K562 (cell line): ENCODE measurements at regions not wholly inside any gene's neighbourhood (a gene's known extent, or its start where the extent isn't known, plus 50 kb on each side); places are given as distances from the start of the nearest gene placed in this dataset.

Source experiments
- CHD2 ChIP-seq: IDR thresholded peaks from 2 replicates; pipeline ENCODE4 v1.6.1; 2011; ENCODE audit warnings: low read depth, low read length
- GATAD2A ChIP-seq: fragments of 450-650 bp; IDR thresholded peaks from 2 replicates; pipeline ENCODE4 v1.6.1; 2017
- SMARCB1 ChIP-seq: IDR thresholded peaks from 2 replicates; pipeline ENCODE4 v1.6.1; 2011; ENCODE audit warnings: improper control_type of control experiment, low read depth; ENCODE audit not compliant: insufficient read length
- TF ChIP-seq, protein P1 (sequence below): sonication (generic); formaldehyde crosslinking; IDR thresholded peaks from 2 replicates; pipeline ENCODE4 v1.8.0; 2023; ENCODE audit warnings: mild to moderate bottlenecking, missing genetic modification reagents
- TF ChIP-seq, protein P2 (sequence below): sonication (generic); formaldehyde crosslinking; IDR thresholded peaks from 2 replicates; pipeline ENCODE4 v1.8.0; 2022; ENCODE audit warnings: missing genetic modification reagents, mild to moderate bottlenecking, borderline replicate concordance

DNA sequence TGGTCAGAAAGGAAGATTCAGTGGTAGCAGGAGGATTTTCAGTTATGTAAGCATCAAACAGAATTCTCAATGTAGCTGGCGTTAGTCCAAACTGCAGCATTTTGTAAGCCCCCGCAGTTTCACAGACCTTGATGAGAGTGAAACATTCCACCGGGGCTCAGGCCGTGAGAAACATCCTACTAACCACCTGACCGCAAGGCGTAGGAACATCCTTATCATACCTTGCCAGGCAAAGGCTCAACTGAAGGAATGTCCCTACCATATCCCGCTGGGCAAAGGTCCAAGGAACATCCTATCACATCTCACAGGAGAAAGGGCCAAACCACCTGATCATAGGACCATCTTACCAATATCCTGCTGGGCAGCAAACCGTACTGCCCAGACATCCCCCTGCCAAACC, 624.8 kb upstream of the TMEM132C start:
- TF ChIP-seq, protein P1, sequence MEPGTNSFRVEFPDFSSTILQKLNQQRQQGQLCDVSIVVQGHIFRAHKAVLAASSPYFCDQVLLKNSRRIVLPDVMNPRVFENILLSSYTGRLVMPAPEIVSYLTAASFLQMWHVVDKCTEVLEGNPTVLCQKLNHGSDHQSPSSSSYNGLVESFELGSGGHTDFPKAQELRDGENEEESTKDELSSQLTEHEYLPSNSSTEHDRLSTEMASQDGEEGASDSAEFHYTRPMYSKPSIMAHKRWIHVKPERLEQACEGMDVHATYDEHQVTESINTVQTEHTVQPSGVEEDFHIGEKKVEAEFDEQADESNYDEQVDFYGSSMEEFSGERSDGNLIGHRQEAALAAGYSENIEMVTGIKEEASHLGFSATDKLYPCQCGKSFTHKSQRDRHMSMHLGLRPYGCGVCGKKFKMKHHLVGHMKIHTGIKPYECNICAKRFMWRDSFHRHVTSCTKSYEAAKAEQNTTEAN (CRISPR knock-in tag), result no peak
- TF ChIP-seq CHD2 (no peak), SMARCB1 (no peak), GATAD2A (no peak)
- TF ChIP-seq, protein P2, sequence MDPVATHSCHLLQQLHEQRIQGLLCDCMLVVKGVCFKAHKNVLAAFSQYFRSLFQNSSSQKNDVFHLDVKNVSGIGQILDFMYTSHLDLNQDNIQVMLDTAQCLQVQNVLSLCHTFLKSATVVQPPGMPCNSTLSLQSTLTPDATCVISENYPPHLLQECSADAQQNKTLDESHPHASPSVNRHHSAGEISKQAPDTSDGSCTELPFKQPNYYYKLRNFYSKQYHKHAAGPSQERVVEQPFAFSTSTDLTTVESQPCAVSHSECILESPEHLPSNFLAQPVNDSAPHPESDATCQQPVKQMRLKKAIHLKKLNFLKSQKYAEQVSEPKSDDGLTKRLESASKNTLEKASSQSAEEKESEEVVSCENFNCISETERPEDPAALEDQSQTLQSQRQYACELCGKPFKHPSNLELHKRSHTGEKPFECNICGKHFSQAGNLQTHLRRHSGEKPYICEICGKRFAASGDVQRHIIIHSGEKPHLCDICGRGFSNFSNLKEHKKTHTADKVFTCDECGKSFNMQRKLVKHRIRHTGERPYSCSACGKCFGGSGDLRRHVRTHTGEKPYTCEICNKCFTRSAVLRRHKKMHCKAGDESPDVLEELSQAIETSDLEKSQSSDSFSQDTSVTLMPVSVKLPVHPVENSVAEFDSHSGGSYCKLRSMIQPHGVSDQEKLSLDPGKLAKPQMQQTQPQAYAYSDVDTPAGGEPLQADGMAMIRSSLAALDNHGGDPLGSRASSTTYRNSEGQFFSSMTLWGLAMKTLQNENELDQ (CRISPR knock-in tag), result no peak
